Neuronal stem cell (in vitro differentiated cells): ENCODE measurements at regions not wholly inside any gene's neighbourhood (a gene's known extent, or its start where the extent isn't known, plus 50 kb on each side); places are given as distances from the start of the nearest gene placed in this dataset.
A peak's percentile ranks its signal among the peaks of the same experiment; 100 is the strongest.

Experiments
- DNase-seq: peaks from one replicate; pipeline ENCODE4 v3.0.0-alpha.2; 2013; ENCODE audit warnings: low spot score
- H2AFZ ChIP-seq: one replicate; pipeline ENCODE4 v1.6.1; 2013; ENCODE audit warnings: mild to moderate bottlenecking, low read length, inconsistent platforms
- H2AK5ac ChIP-seq: 2 replicates; pipeline ENCODE4 v1.6.1; 2013; ENCODE audit warnings: low read depth, mild to moderate bottlenecking, inconsistent platforms, low read length, moderate library complexity, mixed read lengths
- H2BK120ac ChIP-seq: 2 replicates; pipeline ENCODE4 v1.6.1; 2013; ENCODE audit warnings: low read depth, mild to moderate bottlenecking, inconsistent platforms, low read length, moderate library complexity, mixed read lengths
- H2BK12ac ChIP-seq: one replicate; pipeline ENCODE4 v1.6.1; 2013; ENCODE audit warnings: low read length, inconsistent platforms
- H2BK15ac ChIP-seq: 2 replicates; pipeline ENCODE4 v1.6.1; 2013; ENCODE audit warnings: mild to moderate bottlenecking, low read length, inconsistent platforms, mixed read lengths
- H2BK5ac ChIP-seq: one replicate; pipeline ENCODE4 v1.6.1; 2013; ENCODE audit warnings: inconsistent platforms, mild to moderate bottlenecking, low read length, moderate library complexity
- H3K14ac ChIP-seq: one replicate; pipeline ENCODE4 v1.6.1; 2013; ENCODE audit warnings: low read length, inconsistent platforms
- H3K18ac ChIP-seq: 2 replicates; pipeline ENCODE4 v1.6.1; 2013; ENCODE audit warnings: low read length, inconsistent platforms
- H3K23ac ChIP-seq: 2 replicates; pipeline ENCODE4 v1.6.1; 2013; ENCODE audit warnings: low read depth, mild to moderate bottlenecking, mixed read lengths, low read length, inconsistent platforms; ENCODE audit not compliant: poor library complexity
- H3K27ac ChIP-seq: replicated peaks from 3 replicates; pipeline ENCODE4 v1.5.1; 2013; ENCODE audit warnings: low read length, inconsistent platforms
- H3K27me3 ChIP-seq, 3 experiments: 2 replicates each; pipeline ENCODE4 v1.6.1; 2013; ENCODE audit warnings: low read length in 3 of 3, mild to moderate bottlenecking in 2 of 3, inconsistent platforms in 1 of 3, low read depth in 1 of 3, mixed read lengths in 1 of 3, moderate library complexity in 1 of 3; ENCODE audit not compliant: control insufficient read depth in 3 of 3, insufficient read depth in 3 of 3
- H3K36me3 ChIP-seq, 2 donors: replicated peaks in 1 of 2; 2 replicates each; pipeline ENCODE4 v1.6.1; 2013; ENCODE audit warnings: low read length in 2 of 2; ENCODE audit not compliant: control insufficient read depth in 2 of 2, insufficient read depth in 2 of 2
- H3K4ac ChIP-seq: 2 replicates; pipeline ENCODE4 v1.6.1; 2013; ENCODE audit warnings: inconsistent platforms, mild to moderate bottlenecking, low read length, moderate library complexity
- H3K4me1 ChIP-seq, 2 donors: 1 replicate in 1 of 2; 2 replicates in 1 of 2; pipeline ENCODE4 v1.6.1; 2013; ENCODE audit warnings: low read length in 2 of 2, low read depth in 1 of 2; ENCODE audit not compliant: control insufficient read depth in 2 of 2, insufficient read depth in 1 of 2
- H3K4me2 ChIP-seq: one replicate; pipeline ENCODE4 v1.6.1; 2013; ENCODE audit warnings: mild to moderate bottlenecking, low read length, inconsistent platforms; ENCODE audit not compliant: insufficient read depth, poor library complexity, severe bottlenecking
- H3K4me3 ChIP-seq, 2 donors: 2 replicates each; pipeline ENCODE4 v1.5.1; 2013; ENCODE audit warnings: low read length in 2 of 2, mild to moderate bottlenecking in 2 of 2, inconsistent platforms in 1 of 2, moderate library complexity in 1 of 2
- H3K79me1 ChIP-seq: one replicate; pipeline ENCODE4 v1.6.1; 2013; ENCODE audit warnings: low read depth, mild to moderate bottlenecking, inconsistent platforms, low read length, moderate library complexity
- H3K9ac ChIP-seq: one replicate; pipeline ENCODE4 v1.6.1; 2013; ENCODE audit warnings: mild to moderate bottlenecking, low read depth, low read length, inconsistent platforms; ENCODE audit not compliant: poor library complexity
- H3K9me3 ChIP-seq, 2 donors: replicated peaks in 1 of 2; 2 replicates each; pipeline versions ENCODE3 to v1.6.1; 2013; ENCODE audit warnings: low read length in 2 of 2, mild to moderate bottlenecking in 2 of 2, inconsistent platforms in 1 of 2, low read depth in 1 of 2, mixed read lengths in 1 of 2, moderate library complexity in 1 of 2; ENCODE audit not compliant: control insufficient read depth in 2 of 2, insufficient read depth in 1 of 2
- H4K8ac ChIP-seq: one replicate; pipeline ENCODE4 v1.6.1; 2013; ENCODE audit warnings: low read depth, mild to moderate bottlenecking, inconsistent platforms, low read length, moderate library complexity
- H4K91ac ChIP-seq: one replicate; pipeline ENCODE4 v1.6.1; 2013; ENCODE audit warnings: low read length, low read depth, mild to moderate bottlenecking, inconsistent platforms; ENCODE audit not compliant: poor library complexity
- WGBS, 2 donors: extraction: QIAGEN DNeasy Blood & Tissue Kit; methylation state at CpG; one replicate each; pipeline ENCODE4 v1.1.7; 2013; ENCODE audit warnings: missing lambda C conversion rate in 2 of 2, mixed read lengths in 1 of 2; ENCODE audit not compliant: insufficient read length in 2 of 2, insufficient replicate concordance in 1 of 2; ENCODE audit errors: extremely low coverage in 2 of 2; 5-methylcytosine and 5-hydroxymethylcytosine counted together

- Histone ChIP-seq H3K18ac (no peak overlapping the region), H3K9ac (no peak overlapping the region), H2BK120ac (no peak overlapping the region), H3K9me3 (no peaks in the 10 kb centered on the region), H2BK15ac (no peak overlapping the region), H3K4ac (no peak overlapping the region), H3K79me1 (no peaks in the 10 kb centered on the region), H3K23ac (no peak overlapping the region), H3K27me3 (no peaks in the 10 kb centered on the region), H3K36me3 (no peaks in the 10 kb centered on the region), H3K4me1 (no peaks in the 10 kb centered on the region), H2BK12ac (no peak overlapping the region), H4K91ac (no peak overlapping the region), H2BK5ac (no peak overlapping the region), H2AFZ (peak overlapping the region; percentile 61), H3K14ac (no peak overlapping the region), H4K8ac (no peak overlapping the region), H3K4me2 (no peak overlapping the region), H3K4me3 (peak overlapping the region in 1 of 2 donors; percentile 26), H2AK5ac (no peak overlapping the region), H3K27ac (no peak overlapping the region)
- no peak for DNase-seq
- no CpG with 5 or more reads among the region's 2 CpGs for whole genome bisulfite sequencing, 2 donors
Measured at GRCh38 chr4:63620271-63620670, 789.0 kb downstream of the TECRL start.

DNA sequence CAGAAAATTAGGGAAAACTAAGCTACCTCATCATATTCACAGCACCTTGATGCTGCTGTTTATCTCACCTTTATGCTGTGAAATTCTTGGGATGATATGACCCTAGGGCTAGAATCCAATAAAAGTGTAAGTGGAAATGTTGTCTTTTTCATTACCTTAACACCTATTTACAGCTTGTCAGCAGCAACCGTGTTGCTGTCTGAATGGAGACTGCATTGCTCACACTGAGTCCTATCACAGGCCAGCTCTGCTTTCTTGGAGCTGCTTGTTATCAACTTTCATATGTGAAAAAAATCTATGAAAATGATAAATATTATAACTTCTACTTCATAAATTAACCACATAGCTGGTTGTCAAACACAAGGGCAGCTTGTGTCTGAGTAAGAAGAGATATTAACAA, 789.5 kb downstream of the TECRL start:
- H2AK5ac ChIP-seq = no peak overlapping the region
- no peak overlapping the region for H3K4me3 ChIP-seq
- no peak overlapping the region for H2BK15ac ChIP-seq
- H3K4me1 ChIP-seq = no peaks in the 10 kb centered on the region
- no peak overlapping the region for H3K4me2 ChIP-seq
- H3K27ac ChIP-seq = no peak overlapping the region
- H3K23ac ChIP-seq = no peak overlapping the region
- H2BK5ac ChIP-seq = no peak overlapping the region
- no peak overlapping the region for H2BK120ac ChIP-seq
- no peak overlapping the region for H3K9ac ChIP-seq
- H4K91ac ChIP-seq = no peak overlapping the region
- no peaks in the 10 kb centered on the region for H3K79me1 ChIP-seq
- no peak for DNase-seq
- H2AFZ ChIP-seq = peak overlapping the region; percentile 61
- no peak overlapping the region for H3K4ac ChIP-seq
- H4K8ac ChIP-seq = no peak overlapping the region
- no peak overlapping the region for H2BK12ac ChIP-seq
- H3K9me3 ChIP-seq = no peaks in the 10 kb centered on the region
- no peak overlapping the region for H3K18ac ChIP-seq
- no peaks in the 10 kb centered on the region for H3K36me3 ChIP-seq
- H3K27me3 ChIP-seq = no peaks in the 10 kb centered on the region
- no CpG with 5 or more reads among the region's 1 CpG for WGBS, 2 donors
- H3K14ac ChIP-seq = no peak overlapping the region

DNA sequence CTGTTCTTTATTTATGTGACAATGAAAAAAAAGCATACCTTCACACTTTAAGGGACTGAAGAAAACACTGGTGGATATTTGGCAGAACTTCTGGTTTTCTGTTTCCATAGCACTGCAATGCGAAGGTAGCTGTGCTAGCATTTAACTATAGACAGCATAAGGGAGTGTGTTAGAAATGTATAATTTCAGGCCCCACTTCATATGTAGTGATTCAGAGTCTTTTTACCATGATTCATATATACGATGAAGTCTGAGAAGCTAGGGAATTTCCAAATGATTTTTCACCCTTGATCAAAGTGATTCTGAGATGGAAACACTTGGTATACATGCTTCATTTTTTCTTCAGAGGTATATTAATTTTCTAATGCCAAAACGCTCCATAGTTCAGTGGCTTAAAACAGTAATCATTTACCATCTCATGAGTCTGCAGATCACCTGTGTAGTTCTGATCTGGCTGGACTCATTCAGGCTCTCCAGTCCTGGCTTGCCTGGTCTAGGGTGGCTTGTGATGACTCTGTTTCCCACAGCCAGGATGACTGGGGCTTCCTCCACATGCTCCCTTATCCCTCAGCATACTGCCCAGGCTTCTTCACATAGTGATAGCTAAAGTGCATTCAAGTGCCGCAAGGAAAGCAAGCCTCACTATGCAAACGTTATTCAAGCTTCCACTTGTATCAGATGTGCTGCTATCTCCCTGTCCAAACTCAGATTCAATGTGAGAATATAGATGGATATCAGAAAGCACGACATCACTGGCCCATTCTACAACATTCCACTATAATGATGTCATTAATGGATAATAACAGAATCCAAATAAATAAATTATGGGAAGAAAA, 790.1 kb downstream of the TECRL start:
- Histone ChIP-seq H3K4me2 (no peak overlapping the region), H3K4me1 (no peaks in the 10 kb centered on the region), H3K4me3 (no peak overlapping the region), H3K27me3 (no peaks in the 10 kb centered on the region), H2BK15ac (no peak overlapping the region), H3K14ac (no peak overlapping the region), H4K8ac (no peak overlapping the region), H3K79me1 (no peaks in the 10 kb centered on the region), H2AK5ac (no peak overlapping the region), H2BK12ac (no peak overlapping the region), H3K18ac (no peak overlapping the region), H3K27ac (no peak overlapping the region), H2AFZ (peak overlapping the region; percentile 61), H3K4ac (no peak overlapping the region), H3K9ac (no peak overlapping the region), H3K36me3 (no peaks in the 10 kb centered on the region), H3K9me3 (no peaks in the 10 kb centered on the region), H2BK5ac (no peak overlapping the region), H2BK120ac (no peak overlapping the region), H3K23ac (no peak overlapping the region), H4K91ac (no peak overlapping the region)
- no peak for DNase-seq
- WGBS, 2 donors = no CpG with 5 or more reads among the region's 6 CpGs

DNA sequence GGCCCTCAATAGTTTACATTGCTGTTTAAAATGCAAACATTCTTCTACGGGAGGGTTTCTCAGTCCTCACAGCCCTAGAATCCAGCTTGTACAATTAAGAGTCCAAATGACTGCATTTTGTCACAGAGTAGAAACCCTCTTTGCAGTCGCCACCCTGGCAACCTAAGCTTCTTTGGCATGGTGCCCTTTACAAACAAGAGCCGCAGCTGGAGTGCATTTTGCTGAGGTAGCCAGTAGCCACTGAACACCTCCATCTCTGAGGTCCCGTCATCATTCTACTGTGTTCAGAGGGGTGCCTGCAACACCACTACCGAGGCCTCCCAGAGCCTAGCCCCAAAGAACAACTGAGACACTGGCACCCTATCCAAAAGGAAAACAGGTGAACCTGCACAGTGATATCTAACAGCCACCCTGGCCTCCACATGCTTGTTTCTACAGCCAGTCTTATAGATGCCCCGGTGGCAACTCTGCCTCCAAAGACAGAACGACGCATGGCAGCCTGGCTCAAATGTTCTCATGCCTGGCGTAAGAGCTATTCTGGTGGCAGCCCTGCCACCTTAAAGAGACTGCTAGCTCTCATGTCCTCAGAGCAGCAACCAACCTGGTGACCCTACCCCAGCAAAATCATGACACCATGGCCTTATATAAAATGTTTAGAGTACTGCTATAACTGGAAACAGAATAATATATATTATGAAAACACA, 801.9 kb downstream of the TECRL start:
- H3K14ac ChIP-seq = no peak overlapping the region
- H2BK5ac ChIP-seq = no peak overlapping the region
- no peaks in the 10 kb centered on the region for H3K4me1 ChIP-seq
- H2AK5ac ChIP-seq = no peak overlapping the region
- H3K4me3 ChIP-seq = no peak overlapping the region
- H3K18ac ChIP-seq = no peak overlapping the region
- no peaks in the 10 kb centered on the region for H3K9me3 ChIP-seq
- no peak overlapping the region for H3K23ac ChIP-seq
- no CpG with 5 or more reads among the region's 9 CpGs for WGBS, 2 donors
- no peak overlapping the region for H3K9ac ChIP-seq
- H2BK15ac ChIP-seq = no peak overlapping the region
- H3K36me3 ChIP-seq = no peaks in the 10 kb centered on the region
- no peak overlapping the region for H2AFZ ChIP-seq
- no peak overlapping the region for H3K4ac ChIP-seq
- H2BK12ac ChIP-seq = no peak overlapping the region
- H3K79me1 ChIP-seq = no peaks in the 10 kb centered on the region
- no peaks in the 10 kb centered on the region for H3K27me3 ChIP-seq
- no peak overlapping the region for H3K4me2 ChIP-seq
- H4K8ac ChIP-seq = no peak overlapping the region
- H2BK120ac ChIP-seq = no peak overlapping the region
- H4K91ac ChIP-seq = no peak overlapping the region
- no peak for DNase-seq
- H3K27ac ChIP-seq = no peak overlapping the region
